Suprapubic skin (tissue), 4 donors: ENCODE measurements at regions not wholly inside any gene's neighbourhood (a gene's known extent, or its start where the extent isn't known, plus 50 kb on each side); places are given as distances from the start of the nearest gene placed in this dataset.

ENCODE experiments used
- DNase-seq, 2 donors: peaks; one replicate each; pipeline ENCODE4 v3.0.0-alpha.2; 2019; ENCODE audit warnings: low spot score in 2 of 2
- H3K27ac ChIP-seq: fragments of 200-600 bp; sonication (generic); one replicate; pipeline ENCODE4 v1.5.1; 2019
- H3K27me3 ChIP-seq: fragments of 200-600 bp; sonication (generic); one replicate; pipeline ENCODE4 v1.5.1; 2019
- H3K36me3 ChIP-seq: fragments of 200-600 bp; sonication (generic); one replicate; pipeline ENCODE4 v1.5.1; 2019
- H3K4me1 ChIP-seq: fragments of 200-600 bp; sonication (generic); one replicate; pipeline ENCODE4 v1.5.1; 2019
- H3K4me3 ChIP-seq: fragments of 200-600 bp; sonication (generic); one replicate; pipeline ENCODE4 v1.5.1; 2019; ENCODE audit warnings: mild to moderate bottlenecking
- H3K9me3 ChIP-seq: fragments of 200-600 bp; sonication (generic); one replicate; pipeline ENCODE4 v1.5.1; 2019
- CTCF ChIP-seq, 2 donors: fragments of 200-600 bp in 1 of 2; fragments of 450-650 bp in 1 of 2; sonication (generic) in 1 of 2; IDR thresholded peaks; one replicate each; pipeline ENCODE4 v1.5.1; 2016 to 2019; ENCODE audit warnings: antibody characterized with exemption in 2 of 2, mild to moderate bottlenecking in 1 of 2, moderate library complexity in 1 of 2
- EP300 ChIP-seq: sonication (generic); formaldehyde crosslinking; IDR thresholded peaks from one replicate; pipeline ENCODE4 v1.6.1; 2017; ENCODE audit warnings: antibody characterized with exemption
- POLR2A ChIP-seq, 2 donors: fragments of 450-650 bp; IDR thresholded peaks; one replicate each; pipeline ENCODE4 v1.6.1; 2017; ENCODE audit warnings: antibody characterized with exemption in 2 of 2, mild to moderate bottlenecking in 2 of 2, moderate library complexity in 2 of 2
- POLR2AphosphoS5 ChIP-seq, 3 donors: sonication (generic); formaldehyde crosslinking; IDR thresholded peaks; one replicate each; pipeline ENCODE4 v1.6.1; 2017; ENCODE audit warnings: antibody characterized with exemption in 3 of 3
- WGBS: methylation state at CpG from one replicate; pipeline ENCODE4 v1.1.5; 2018; 5-methylcytosine and 5-hydroxymethylcytosine counted together

- no peak for TF ChIP-seq CTCF (IDR thresholded peaks at IDR 0.05)
- TF ChIP-seq POLR2AphosphoS5 (IDR thresholded peaks at IDR 0.05): no peak
- no peak for TF ChIP-seq EP300
- TF ChIP-seq POLR2A (IDR thresholded peaks at IDR 0.05): no peak
- Histone ChIP-seq H3K4me1 (no peaks in the 10 kb centered on the region), H3K27ac (no peak overlapping the region), H3K27me3 (no peaks in the 10 kb centered on the region), H3K4me3 (no peak overlapping the region), H3K36me3 (no peaks in the 10 kb centered on the region), H3K9me3 (no peaks in the 10 kb centered on the region)
- DNase-seq: no peak
These were observed 404.8 kb upstream of the GALNT5 start for GRCh38 chr2:156852681-156853080.

DNA sequence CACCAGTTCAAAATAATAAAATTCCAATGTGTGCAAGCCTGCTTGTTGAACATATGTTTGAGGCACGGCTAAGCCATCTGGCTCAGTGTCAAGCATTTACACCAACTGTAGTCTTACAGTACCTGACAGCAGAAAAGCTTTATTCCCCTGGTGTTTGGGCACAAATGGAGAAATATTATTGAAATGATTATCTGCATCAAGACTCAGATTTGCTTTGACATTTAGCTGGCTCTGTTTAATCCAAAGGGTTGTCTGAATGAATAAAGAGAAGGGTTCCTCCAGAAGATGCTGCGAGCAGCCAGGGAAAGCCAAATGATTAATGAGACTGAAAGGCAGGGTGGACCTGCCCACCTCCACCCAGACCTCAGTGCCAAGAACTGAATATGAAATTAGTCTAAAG, 393.2 kb upstream of the GALNT5 start:
- DNase-seq: no peak
- H3K4me3 ChIP-seq: no peak overlapping the region
- H3K27ac ChIP-seq: no peak overlapping the region
- no peak for TF ChIP-seq EP300
- 29% methylated on average over 2 of the region's 2 CpGs for WGBS
- H3K9me3 ChIP-seq: no peaks in the 10 kb centered on the region
- peaks cover 5% of the 10 kb centered on the region for H3K4me1 ChIP-seq
- no peaks in the 10 kb centered on the region for H3K27me3 ChIP-seq
- no peaks in the 10 kb centered on the region for H3K36me3 ChIP-seq

DNA sequence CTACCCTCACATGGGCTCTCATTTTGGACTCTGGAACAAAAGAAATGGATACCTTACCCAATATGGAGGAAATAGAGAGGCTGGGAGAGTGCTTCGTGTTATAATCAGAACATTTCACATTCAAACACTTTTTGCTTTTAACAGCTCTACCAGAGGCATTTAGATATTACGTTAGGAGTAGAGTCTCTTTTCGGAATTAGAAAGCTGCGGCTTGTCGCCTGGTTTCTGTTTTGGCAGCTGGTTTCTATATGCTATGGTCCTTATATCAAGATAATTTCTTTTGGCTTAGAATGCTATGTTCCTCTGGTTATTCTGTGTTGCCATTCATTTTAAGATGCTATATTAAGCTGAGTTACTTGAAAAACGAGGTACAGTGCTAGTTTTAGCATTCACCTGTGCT, 392.8 kb upstream of the GALNT5 start:
- Histone ChIP-seq H3K27ac (no peak overlapping the region), H3K4me1 (peaks cover 5% of the 10 kb centered on the region), H3K27me3 (no peaks in the 10 kb centered on the region), H3K36me3 (no peaks in the 10 kb centered on the region), H3K9me3 (no peaks in the 10 kb centered on the region), H3K4me3 (no peak overlapping the region)
- WGBS: 61% methylated on average over 6 of the region's 6 CpGs
- no peak for DNase-seq
- TF ChIP-seq CTCF (IDR thresholded peaks at IDR 0.05) (no peak), EP300 (no peak), POLR2AphosphoS5 (IDR thresholded peaks at IDR 0.05) (no peak), POLR2A (IDR thresholded peaks at IDR 0.05) (no peak)

GRCh38 chr2:156867201-156867600, 390.3 kb upstream of the GALNT5 start:
- no peak for TF ChIP-seq POLR2AphosphoS5 (IDR thresholded peaks at IDR 0.05)
- no peak for TF ChIP-seq POLR2A (IDR thresholded peaks at IDR 0.05)
- no peak for TF ChIP-seq EP300
- no peak for TF ChIP-seq CTCF (IDR thresholded peaks at IDR 0.05)
- Histone ChIP-seq H3K4me3 (no peak overlapping the region), H3K27ac (no peak overlapping the region), H3K4me1 (peaks cover 5% of the 10 kb centered on the region), H3K36me3 (no peaks in the 10 kb centered on the region), H3K27me3 (no peaks in the 10 kb centered on the region), H3K9me3 (no peaks in the 10 kb centered on the region)
- DNase-seq: no peak
- whole genome bisulfite sequencing: 86% methylated on average over 2 of the region's 2 CpGs

DNA sequence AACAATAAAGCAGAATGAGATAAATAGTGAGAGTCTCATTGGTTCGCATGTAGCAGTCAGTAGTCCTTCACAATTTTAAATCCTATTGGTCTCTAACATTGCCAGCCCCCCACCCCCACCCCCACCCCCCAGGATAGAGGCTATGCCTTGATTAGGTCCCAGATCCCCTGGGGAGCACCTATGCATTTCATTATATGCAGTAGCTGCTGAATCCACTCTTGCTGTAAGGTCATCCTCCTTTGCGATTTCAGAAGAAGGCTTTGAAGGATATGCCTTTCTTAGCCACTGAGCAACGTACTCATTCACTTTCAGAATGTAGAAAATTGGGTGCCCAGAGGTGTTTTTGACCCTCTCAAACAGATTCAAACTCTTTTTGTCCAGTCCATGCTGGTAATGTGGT, 382.8 kb upstream of the GALNT5 start:
- TF ChIP-seq POLR2AphosphoS5 (IDR thresholded peaks at IDR 0.05) (no peak), CTCF (IDR thresholded peaks at IDR 0.05) (no peak), POLR2A (IDR thresholded peaks at IDR 0.05) (no peak), EP300 (no peak)
- DNase-seq: no peak
- H3K36me3 ChIP-seq: no peaks in the 10 kb centered on the region
- no peak overlapping the region for H3K4me3 ChIP-seq
- no peak overlapping the region for H3K27ac ChIP-seq
- no peaks in the 10 kb centered on the region for H3K27me3 ChIP-seq
- whole genome bisulfite sequencing: 87% methylated on average over 2 of the region's 3 CpGs
- H3K4me1 ChIP-seq: no peaks in the 10 kb centered on the region
- H3K9me3 ChIP-seq: no peaks in the 10 kb centered on the region

GRCh38 chr2:156883804-156884203, 373.7 kb upstream of the GALNT5 start:
- no peaks in the 10 kb centered on the region for H3K4me1 ChIP-seq
- no peak overlapping the region for H3K27ac ChIP-seq
- H3K36me3 ChIP-seq: no peaks in the 10 kb centered on the region
- H3K4me3 ChIP-seq: no peak overlapping the region
- DNase-seq: no peak
- no peaks in the 10 kb centered on the region for H3K27me3 ChIP-seq
- TF ChIP-seq EP300: no peak
- TF ChIP-seq CTCF (IDR thresholded peaks at IDR 0.05): no peak
- no peak for TF ChIP-seq POLR2A (IDR thresholded peaks at IDR 0.05)
- no peak for TF ChIP-seq POLR2AphosphoS5 (IDR thresholded peaks at IDR 0.05)
- 85% methylated on average over 3 of the region's 3 CpGs for WGBS
- no peaks in the 10 kb centered on the region for H3K9me3 ChIP-seq
